ENCODE measurements at regions not wholly inside any gene's neighbourhood (a gene's known extent, or its start where the extent isn't known, plus 50 kb on each side); places are given as distances from the start of the nearest gene placed in this dataset.

- TF ChIP-seq CTCF (IDR thresholded peaks at IDR 0.05; ENCODE audit: low read depth, low read length, missing control alignments): no peak
- DNase-seq (ENCODE audit: low read depth): no peak
- H3K4me3 ChIP-seq (ENCODE audit: low read depth, low read length): no peak overlapping the region
Measured at GRCh38 chr10:3871424-3871996, 86.5 kb upstream of the KLF6 start.

DNA sequence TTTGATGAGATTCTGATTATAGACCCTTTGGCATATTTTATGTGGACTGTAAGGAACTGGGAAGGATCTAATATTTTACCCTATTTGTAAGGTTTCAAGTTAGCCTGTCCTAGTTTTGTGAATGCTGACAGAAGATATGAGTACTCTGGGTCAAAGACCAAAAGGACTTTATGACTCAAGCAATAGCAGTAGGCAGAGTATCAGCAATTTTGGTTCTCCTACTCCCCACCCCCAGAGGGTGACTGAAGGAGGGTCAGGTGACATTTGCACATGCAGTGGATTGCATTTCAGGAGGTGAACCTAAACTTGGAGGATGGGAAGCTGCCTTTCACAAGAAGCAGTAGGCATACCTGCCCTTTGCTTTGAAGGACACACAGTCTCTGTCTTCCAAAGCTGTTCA, 84.0 kb upstream of the KLF6 start:
- DNase-seq (ENCODE audit: low read depth): no peak
- H3K4me3 ChIP-seq (ENCODE audit: low read depth, low read length): no peak overlapping the region
- TF ChIP-seq CTCF (IDR thresholded peaks at IDR 0.05; ENCODE audit: low read depth, low read length, missing control alignments): no peak

GRCh38 chr10:3868271-3868664, 83.3 kb upstream of the KLF6 start:
- no peak for TF ChIP-seq CTCF (IDR thresholded peaks at IDR 0.05; ENCODE audit: low read depth, low read length, missing control alignments)
- no peak for DNase-seq (ENCODE audit: low read depth)
- no peak overlapping the region for H3K4me3 ChIP-seq (ENCODE audit: low read depth, low read length)

GRCh38 chr10:3867454-3868270, 82.7 kb upstream of the KLF6 start:
- H3K4me3 ChIP-seq (ENCODE audit: low read depth, low read length): no peak overlapping the region
- DNase-seq (ENCODE audit: low read depth): no peak
- TF ChIP-seq CTCF (IDR thresholded peaks at IDR 0.05; ENCODE audit: low read depth, low read length, missing control alignments): no peak

DNA sequence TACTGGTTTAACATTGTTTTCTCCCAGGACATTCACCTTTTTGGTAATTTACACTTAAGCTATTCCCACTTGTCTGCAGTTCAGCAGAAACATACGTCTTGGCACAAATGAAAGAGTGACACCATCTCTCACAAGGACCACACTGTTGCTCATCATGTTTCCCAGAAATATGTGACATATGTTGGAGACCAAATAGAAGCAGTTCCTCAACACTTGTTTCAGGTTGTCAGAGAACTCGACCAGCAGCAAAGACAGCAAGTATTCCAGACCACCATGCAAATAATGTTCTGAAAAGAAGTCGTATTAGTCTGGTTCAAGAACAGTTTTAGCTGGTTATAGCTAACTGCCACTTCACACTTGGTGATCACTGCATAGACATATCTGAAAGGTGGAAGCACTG, 81.3 kb upstream of the KLF6 start:
- no peak for TF ChIP-seq CTCF (IDR thresholded peaks at IDR 0.05; ENCODE audit: low read depth, low read length, missing control alignments)
- no peak overlapping the region for H3K4me3 ChIP-seq (ENCODE audit: low read depth, low read length)
- DNase-seq (ENCODE audit: low read depth): no peak

- TF ChIP-seq CTCF (IDR thresholded peaks at IDR 0.05; ENCODE audit: low read depth, low read length, missing control alignments): no peak
Measured at GRCh38 chr10:3865565-3865964, 80.6 kb upstream of the KLF6 start.

GRCh38 chr10:3861795-3862194, 76.8 kb upstream of the KLF6 start:
- no peak overlapping the region for H3K4me3 ChIP-seq (ENCODE audit: low read depth, low read length)
- no peak for DNase-seq (ENCODE audit: low read depth)
- no peak for TF ChIP-seq CTCF (IDR thresholded peaks at IDR 0.05; ENCODE audit: low read depth, low read length, missing control alignments)

More at GRCh38 chr10:3865565-3865964, 80.6 kb upstream of the KLF6 start:
- no peak for DNase-seq (ENCODE audit: low read depth)
- no peak overlapping the region for H3K4me3 ChIP-seq (ENCODE audit: low read depth, low read length)

Data from GM12864 (cell line).